DMS153 treated with DMSO at 0.1 percent for 48 hours (cell line): ENCODE measurements at regions not wholly inside any gene's neighbourhood (a gene's known extent, or its start where the extent isn't known, plus 50 kb on each side); places are given as distances from the start of the nearest gene placed in this dataset.
"Not testable (repeated sequence)": the region's sequence is repeated elsewhere in the genome, so short reads cannot be mapped to it uniquely, and the experiment has no call there.

Experiments
- DNase-seq: peaks from one replicate; lab custom pipeline; 2025; ENCODE audit not compliant: unreplicated experiment; lab: John Stamatoyannopoulos, UW

DNA sequence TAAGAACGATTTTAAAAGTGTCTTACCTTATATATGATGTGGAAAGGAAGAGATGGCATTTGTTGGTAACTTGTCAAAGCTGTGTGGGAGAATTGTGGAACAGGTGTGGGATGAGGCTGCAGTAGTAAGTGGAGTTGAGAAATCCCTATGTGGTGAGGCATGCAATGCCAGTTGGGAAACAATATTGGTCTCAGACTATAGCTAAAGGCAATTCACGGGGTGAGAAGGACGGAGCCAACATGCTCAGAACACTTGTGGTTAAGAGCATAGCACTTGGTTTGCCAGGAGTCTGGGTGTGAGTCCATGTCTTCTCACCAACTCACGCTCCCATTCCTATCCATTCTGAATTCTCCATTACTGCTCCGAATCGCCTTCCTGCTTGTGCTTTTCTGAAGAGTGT, 615.6 kb upstream of the ADAMTS9 start:
- no peak for DNase-seq

DNA sequence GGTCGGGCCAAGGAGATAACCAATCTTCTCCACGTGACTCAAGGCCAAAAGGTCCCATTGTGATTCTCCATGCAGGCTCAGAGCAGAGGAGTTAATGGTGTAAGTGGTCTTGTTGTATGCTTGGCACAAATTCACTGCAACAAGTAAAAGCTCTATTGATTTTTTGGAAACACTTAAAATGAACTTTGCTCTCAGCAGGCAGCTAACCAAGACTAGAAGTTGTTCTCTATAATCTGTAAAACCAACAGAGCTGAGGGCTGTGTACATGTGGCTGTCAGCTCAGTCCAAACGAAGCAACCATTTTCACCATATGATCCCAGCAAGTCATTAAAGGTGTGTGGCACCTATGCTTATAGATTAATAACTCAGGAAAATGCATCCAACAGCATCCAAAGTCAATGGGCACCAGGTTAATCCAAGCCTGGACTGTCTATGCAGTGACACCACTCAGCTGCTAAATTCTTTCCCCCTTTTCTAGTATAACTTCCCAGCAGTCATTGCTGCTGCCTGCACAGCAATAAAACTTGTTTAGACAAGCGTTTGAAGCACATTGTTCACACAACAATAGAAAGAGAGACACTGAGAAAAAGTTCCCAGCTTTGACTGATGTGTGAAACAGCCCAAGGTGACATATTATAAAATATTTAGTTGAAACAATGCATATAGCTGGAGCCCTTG, 603.8 kb upstream of the ADAMTS9 start:
- DNase-seq, result no peak

DNA sequence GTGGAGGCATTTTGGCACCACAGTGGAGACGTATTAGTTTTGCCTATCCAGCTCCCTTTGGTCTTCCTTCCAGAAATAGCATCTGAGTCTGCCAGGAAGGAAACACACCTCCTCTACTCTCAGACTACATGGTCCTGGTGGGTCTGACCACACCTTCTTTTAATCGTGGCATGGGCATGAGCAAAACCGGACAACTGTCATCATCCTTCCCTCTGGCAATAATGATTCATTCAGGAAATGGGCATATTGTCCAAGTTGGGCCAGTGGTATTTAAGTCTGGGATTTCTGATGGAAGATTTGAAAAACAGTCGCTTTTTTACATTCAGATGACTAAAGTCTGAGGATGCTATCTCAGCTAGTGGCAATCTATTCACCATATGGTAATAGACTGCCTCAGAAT, 601.0 kb upstream of the ADAMTS9 start:
- DNase-seq, result no peak

DNA sequence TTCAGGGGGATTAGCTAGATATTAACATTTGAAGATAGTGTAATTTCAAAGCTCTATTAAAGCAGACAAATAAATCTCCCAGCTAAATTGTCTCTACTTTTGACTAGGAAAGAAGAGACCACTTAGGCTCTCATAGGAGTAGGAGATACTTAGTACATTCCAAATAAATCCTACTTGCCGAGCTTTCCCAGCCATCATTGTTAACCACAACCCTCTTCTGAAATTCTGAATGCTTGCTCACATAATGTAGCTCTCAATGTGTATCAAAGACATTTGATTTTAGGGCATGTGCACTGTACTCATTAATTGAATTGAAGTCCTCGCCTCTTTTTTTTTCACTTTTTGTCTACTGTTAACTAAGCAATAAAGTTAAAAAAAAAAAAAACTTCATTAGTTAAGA, 598.2 kb upstream of the ADAMTS9 start:
- DNase-seq, result no peak

DNA sequence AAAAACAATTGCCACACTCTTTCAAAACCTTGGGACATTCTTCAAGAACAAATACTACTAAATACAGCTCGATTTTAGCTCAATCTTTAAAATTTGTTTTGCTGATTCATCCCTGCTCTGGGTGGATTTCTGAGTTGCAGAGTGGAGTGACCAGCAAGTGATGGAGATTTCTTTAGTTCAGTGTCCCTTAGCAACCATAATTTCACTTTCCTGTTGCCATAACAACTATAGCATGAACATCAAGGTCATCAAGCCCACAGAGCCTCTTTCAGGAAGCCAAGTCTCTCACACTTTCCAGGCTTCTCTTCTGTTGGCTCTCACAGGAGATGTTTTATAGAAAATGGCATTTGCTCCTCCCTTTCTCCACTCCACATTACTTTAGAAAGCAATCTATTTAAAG, 597.2 kb upstream of the ADAMTS9 start:
- no peak for DNase-seq

DNA sequence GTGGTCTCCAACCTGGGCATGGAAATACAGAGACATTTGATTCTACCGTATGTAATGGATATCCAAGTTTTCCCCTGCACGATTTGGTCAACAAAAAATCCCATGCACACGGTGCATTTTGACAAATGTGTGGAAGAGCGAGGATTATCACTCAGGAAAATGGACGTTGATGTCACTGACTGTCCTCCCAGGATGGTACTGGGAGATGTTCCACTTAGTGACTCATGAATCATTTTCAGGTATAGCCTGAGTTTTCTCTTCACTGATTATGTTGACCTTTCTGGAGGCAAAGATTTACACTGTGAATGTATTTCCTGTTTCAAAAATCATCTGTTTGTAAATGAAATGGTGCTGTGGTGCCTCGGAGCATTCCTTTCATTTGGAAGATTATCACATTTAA, 596.7 kb upstream of the ADAMTS9 start:
- DNase-seq, result no peak

DNA sequence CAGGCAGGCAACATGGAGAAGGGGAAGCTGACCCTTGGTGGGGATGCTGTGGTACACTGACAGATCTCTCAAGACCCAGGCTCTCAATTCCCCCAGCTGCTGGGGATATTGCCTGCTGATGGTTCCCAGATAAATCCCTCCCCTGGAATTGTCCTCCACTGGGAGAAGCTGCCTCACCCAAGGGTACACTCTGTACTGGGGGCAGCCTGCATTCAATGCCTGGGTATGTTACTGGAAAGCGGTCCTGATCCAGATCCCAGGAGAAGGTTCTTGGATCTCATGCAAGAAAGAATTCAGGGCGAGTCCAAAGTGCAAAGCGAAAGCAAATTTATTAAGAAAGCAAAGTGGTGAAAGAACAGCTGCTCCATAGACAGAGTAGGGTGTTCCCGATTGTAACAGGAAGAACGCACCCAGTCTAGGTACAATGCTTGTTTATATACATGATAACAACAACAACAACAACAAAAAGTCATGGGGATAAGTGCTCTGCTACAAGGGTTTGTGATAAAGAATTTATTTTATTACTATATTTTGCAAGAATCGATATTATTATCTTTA, 591.5 kb upstream of the ADAMTS9 start:
- no peak for DNase-seq

DNA sequence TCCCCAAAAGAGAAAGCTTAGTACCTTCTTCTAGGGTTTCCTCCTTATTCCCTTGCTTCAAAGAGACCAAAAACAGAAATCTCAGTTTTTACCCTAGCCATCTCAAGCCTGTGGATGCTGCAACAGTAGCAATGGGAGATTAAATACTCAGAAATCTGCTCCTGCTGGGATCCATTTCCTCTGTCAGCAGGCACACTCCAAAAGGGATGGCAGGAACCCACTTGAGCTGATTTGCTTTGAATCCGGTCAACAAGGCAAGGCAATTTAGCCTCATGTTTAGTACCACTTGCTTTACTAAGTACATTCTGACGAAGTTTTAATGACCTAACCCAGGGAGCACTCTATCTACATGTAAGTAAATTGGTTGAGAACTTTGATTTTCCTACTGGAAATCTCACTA, 590.0 kb upstream of the ADAMTS9 start:
- no peak for DNase-seq

DNA sequence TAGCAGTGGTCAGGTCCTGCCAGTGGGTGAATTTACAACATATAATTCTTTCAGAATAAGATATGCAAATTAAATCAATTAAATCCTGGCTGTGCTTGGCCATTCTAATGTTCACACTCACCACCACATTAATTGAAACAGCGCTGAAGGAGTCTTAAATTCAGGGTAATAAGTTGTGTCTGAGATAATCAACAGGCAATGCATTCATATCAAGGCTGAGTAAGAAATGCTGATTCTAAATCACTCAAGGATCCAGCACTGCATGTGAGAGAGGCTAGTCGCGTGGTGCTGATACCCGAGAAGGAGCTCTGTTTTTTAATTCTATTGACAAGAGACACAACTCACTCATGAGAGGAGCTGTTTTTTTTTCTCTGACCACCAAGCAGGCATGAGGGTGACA, 588.8 kb upstream of the ADAMTS9 start:
- DNase-seq, result no peak

DNA sequence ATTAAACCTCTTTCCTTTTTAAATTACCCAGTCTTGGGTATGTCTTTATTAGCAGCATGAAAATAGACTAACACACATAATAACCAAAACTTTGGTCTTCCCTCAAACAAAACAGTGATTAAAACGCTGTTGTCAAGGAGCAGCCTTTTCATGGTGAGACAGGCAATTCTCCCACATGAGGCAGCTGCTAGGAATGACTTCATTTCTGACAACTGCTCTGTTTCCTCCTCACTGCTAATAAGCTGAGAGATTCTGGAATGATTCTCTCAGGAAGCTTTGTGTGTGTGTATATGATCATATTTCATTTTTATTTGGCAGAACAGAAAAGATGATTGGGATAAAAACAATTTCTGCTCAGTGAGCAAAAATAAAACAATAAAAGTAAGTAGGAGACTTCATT, 580.6 kb upstream of the ADAMTS9 start:
- DNase-seq, result no peak

DNA sequence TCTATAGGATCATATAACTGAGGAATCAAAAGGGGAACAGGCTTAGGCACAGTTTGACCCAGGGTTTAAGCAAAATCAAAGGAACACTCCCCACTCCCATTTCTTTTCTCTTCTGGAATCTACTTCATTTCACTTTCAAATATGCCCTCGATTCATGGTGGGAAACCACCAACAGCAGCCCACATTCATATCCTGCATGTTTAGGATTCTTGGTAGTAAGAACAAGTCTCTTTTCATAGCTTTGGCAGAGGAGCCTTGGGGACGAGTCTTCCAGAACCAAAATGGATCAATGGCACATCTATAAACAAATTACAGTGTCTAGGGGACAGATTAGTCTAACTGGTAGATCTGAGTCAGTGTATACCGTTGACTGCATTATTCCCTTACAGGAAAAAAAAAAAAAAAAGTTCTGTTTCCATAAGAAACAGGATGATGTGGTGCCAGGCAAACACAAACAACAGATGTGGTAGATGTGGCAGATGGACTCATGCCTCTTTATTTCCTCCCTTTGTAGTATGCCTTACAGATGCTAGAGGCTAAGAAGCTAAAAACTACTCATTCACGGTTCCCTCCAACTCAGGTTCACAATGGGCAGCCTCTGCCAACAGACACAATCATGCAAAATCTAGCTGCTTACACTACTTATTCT, 578.3 kb upstream of the ADAMTS9 start:
- no peak for DNase-seq

DNA sequence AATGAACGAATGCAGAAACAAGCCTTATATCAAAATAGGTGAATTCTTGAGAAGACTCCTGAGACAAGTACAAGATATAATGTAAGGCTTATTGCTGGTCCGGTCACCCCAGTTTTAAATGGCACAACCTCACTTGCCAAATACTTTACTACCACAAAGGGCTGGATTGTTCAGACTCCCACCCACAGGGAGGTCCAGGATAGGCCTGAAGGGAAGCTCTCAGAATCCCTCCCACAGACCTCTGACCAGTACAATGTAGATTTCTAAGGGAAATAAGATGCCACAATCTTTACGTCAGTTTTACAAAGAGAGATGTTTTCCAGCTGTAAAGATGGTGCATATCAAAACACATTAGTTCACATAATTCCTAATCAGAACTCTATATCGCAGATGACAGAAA, 577.7 kb upstream of the ADAMTS9 start:
- DNase-seq, result no peak

DNA sequence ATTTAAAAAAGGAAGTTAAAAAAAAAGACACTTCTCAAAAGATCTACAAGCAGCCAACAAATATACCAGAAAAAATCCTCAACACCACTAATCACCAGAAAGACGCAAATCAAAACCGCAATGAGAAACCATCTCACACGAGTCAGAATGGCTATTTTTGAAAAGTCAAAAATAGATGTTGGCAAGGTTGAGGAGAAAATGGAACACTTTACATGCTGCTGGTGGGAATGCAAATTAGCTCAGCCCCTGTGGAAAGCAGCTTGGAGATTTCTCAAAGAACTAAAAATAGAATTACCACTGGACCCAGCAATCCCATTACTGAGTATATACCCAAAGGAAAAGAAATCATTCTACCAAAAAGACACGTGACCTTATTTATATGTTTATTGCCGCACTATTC, 574.7 kb upstream of the ADAMTS9 start:
- no peak for DNase-seq

DNA sequence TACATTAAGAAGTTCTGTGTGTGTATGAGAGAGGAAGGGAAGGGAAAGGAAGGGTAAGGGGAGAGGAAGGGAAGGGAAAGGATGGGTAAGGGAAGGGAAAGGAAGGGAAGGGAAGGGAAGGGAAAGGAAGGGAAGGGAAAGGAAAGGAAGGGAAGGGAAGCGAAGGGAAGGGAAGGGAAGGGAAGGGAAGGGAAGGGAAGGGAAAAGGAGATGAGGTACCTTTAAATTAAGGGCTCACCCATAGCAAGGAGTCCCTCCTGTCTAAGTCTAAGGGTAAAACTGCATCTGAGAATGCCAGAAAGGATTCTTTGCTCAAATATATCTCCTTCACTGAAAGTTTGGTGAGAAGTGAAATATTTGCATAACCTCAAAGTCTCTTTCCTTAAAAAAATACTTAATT, 572.1 kb upstream of the ADAMTS9 start:
- DNase-seq, result no peak

DNA sequence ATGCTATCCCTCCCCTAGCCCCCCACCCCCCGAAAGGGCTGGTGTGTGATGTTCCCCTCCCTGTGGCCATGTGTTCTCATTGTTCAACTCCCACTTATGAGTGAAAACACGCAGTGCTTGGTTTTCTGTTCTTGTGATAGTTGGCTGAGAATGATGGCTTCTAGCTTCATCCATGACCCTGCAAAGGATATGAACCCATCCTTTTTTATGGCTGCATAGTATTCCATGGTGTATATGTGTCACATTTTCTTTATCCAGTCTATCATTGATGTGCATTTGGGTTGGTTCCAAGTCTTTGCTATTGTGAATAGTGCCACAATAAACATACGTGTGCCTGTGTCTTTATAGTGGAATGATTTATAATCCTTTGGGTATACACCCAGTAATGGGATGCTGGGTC, 565.1 kb upstream of the ADAMTS9 start:
- DNase-seq, result not testable (repeated sequence)

DNA sequence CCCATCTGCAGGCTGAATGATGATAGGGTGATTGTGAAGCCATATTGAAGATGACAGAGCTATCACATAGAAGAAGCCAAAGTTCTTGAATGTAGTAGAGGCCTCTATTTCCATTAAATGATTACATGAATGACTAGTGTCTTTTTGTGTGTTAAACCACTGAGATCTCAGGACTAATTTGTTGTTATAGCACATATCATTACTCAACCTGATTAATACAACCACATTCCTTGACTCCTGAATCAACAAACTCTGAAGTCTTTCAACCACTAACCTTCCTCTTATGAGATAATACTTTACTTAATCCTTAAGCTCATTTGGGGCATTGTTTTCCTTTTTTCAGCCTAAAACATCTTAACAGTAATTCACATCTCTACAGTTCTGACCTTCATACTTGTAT, 564.5 kb upstream of the ADAMTS9 start:
- no peak for DNase-seq

DNA sequence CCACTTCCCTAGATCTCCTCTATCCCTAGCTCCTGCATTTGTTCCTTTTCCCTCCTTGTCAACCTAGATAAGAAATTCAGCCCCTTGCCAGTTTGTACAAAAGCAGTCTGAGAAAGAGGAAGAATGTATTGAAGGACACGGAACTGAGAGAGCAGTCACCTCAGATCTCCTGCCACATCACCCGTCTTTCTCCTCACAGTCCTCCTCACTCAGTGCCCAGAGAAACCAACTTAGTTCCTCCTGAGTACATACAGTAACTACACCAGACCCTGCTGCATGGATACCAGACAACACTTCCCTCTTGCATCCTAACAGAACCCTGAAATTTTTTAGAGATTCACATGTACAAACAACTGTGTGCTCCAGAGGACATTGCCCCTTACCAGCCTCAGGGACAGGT, 563.6 kb upstream of the ADAMTS9 start:
- DNase-seq, result no peak

DNA sequence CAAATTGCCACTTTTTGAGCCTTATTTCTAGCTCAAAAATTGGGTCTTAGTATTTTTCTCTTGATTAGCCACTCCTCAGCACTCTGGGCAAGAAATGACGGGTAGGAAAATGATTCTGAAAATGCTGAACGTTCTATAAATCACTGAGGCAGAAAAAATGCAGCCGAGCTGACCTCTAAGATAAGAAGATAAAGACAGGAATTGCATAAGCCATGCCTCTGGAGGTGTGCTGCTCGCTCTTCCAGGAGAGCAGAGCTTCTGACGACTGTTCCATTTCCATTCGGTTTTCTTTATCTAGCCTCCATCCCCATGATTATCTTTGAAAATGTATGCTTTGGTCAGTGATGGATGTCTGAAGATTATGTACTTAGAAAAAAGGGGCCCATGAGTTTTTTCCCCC, 558.8 kb upstream of the ADAMTS9 start:
- no peak for DNase-seq

DNA sequence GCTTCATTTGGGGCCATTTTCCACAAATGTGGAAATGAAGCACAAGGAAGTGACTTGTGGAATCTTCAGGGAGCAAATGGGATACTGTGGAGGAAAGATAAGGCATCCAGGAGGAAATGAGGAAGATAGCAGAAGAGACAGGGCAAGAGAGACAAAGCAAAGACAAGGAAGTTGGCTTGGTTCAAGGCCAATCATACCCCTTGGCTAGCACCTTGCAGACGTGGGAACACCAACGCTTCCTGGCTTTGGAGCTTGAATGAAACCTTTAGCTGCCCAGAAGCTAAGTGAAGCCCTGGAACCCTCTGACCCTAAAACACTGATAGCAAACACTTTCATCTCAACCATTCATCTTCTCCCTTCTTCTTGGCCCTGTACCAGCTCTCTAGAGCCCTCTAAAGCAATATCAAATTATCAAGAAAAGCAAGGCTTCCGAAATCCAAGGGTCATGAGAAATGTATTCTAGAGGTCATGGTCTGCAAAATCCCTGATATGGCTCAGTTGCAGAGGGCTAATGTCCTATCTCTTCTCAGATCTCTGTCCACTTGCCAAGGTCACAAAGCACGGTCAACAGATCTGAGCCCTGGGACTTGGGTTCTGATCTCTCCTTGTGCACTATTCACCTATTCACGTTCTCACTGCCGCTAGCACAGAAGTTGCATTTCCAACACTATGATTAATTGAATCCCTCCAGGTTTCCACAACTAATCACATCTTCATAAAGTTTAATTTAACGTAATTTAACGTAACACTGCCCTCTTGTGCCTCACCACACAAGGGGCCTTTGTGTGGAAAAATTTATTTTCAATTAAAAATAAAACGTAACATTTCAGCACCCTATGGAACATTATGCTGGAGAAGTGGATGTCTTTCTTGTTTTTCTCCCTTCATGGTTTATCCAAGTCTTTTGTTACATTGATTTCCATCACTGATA, 557.6 kb upstream of the ADAMTS9 start:
- DNase-seq, result no peak

DNA sequence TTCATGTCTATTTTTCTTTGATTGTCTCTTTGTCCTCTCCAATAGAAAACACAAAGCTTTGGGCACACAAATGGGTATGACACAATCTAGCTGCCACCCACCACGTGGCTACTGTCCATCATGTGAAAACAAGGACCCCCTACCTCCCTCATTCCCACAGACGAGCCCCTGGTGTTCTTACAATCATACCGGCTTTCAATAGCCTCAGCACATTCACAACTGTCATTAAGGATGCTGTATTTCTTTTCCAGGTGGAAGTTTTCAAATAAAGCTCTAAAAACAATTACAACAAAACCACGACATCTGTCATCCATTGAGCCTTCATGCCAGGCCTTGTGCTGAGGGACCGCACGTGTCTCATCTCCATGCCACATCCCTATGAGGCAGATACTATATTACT, 552.6 kb upstream of the ADAMTS9 start:
- DNase-seq, result no peak

DNA sequence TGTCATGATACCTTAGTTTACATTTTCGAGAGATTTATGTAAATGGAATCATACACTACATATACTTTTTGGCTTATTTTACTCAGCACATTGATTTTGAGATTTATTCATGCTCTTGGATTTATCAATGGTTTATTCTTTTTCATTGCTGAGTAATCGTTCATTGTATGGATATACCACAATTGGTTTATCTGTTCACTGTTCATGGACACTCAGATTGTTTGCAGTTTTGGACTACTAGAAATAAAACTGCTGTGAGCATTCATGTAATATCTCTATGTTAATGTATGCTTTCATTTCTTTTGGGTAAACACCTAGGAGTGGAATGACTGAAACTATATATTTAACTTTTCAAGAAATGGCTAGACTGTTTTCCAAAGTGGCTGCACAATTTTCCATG, 550.9 kb upstream of the ADAMTS9 start:
- no peak for DNase-seq

DNA sequence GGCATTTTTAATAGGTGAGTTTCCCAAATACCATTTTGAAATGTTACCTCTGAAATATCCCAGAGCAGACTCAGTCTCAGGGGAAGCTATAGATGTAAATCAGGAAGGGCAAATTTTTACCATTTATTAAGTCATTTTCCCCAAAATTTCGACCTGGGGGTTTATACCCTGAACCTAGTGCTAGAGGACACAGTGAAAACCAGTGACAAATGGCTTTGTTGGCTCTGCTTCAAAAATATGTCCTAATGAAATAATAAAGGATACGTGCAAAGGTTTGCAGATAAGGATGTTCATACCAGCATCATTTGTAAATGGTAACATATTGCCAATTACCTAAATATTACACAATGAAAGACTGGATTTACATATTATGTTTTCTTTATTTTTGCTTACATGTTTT, 546.7 kb upstream of the ADAMTS9 start:
- no peak for DNase-seq
